ENCODE measurements at regions not wholly inside any gene's neighbourhood (a gene's known extent, or its start where the extent isn't known, plus 50 kb on each side); places are given as distances from the start of the nearest gene placed in this dataset.

DNA sequence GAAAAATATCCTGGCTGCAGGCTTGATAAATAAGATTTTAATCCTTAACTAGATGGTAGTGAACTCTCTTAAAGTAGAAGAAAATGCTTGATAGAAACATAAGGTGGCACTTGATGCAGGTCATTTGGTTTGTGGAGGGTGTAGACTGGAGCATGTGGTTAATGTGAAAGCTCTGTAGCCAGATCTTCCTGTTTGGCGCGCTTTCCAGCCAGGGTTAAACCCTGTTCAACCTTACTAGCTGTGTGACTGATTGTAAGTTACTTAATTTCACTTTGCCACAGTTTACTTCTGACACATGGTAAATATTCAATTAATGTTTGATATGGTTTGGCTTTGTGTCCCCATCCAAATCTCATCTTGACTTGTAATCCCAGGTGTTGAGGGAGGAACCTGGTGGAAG, 394.0 kb downstream of the REEP3 start:
- no peak for DNase-seq (ENCODE audit: low spot score)
- Histone ChIP-seq H3K27ac (no peak overlapping the region), H3K4me3 (no peak overlapping the region)
- TF ChIP-seq, protein P1, sequence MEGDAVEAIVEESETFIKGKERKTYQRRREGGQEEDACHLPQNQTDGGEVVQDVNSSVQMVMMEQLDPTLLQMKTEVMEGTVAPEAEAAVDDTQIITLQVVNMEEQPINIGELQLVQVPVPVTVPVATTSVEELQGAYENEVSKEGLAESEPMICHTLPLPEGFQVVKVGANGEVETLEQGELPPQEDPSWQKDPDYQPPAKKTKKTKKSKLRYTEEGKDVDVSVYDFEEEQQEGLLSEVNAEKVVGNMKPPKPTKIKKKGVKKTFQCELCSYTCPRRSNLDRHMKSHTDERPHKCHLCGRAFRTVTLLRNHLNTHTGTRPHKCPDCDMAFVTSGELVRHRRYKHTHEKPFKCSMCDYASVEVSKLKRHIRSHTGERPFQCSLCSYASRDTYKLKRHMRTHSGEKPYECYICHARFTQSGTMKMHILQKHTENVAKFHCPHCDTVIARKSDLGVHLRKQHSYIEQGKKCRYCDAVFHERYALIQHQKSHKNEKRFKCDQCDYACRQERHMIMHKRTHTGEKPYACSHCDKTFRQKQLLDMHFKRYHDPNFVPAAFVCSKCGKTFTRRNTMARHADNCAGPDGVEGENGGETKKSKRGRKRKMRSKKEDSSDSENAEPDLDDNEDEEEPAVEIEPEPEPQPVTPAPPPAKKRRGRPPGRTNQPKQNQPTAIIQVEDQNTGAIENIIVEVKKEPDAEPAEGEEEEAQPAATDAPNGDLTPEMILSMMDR (IDR thresholded peaks at IDR 0.05): no peak

DNA sequence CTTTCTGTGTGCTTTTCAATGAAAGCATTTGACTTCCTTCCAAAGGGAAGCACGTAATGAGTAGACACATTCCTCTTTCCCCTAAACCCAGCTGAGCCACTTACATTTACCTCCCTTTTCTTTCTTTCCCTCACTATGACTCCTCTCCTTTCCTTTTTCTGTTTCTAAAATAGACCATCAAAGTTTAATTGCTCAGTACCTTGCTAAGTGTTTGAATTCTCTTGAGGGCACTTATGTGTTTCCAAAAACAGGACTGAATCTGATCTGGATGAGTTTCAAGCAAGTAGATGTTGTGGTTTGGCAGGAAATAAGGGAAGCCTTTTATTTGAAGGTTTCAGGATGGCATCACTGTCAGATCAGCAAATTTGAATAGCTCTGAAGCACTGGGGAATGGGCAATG, 396.2 kb downstream of the REEP3 start:
- no peak for DNase-seq (ENCODE audit: low spot score)

DNA sequence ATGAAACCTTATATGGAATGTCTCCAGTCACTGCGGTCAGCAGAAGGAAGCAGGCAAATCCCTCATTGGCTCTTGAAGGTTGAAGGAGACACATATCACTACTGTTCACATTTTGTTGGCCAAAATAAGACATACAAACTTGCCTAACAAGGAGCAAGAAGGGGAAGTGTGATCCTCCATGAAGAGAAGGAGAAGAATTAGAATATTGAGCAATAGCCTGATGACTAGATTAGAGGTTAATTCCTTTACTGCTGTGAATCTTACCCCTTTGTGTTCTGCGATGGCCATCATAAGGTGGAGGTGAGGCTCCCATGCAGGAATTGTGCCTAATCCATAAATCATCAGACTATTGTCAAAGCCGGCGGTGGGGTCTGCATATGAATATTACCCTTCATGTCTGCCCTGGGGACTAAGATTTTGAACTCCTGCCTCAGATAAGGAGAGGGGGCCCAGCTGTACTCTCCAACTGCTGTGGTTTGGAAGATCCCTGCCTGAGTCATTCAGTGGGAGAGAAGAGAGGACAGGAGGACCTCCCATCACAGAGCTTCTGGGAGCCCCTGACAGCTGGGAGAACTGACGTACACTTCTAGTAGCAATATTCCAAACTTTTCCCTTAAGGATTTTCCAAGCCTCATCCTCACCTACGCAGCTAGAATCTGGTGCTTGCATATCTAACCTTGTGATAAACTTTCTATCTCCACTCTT, 398.5 kb downstream of the REEP3 start:
- H3K4me3 ChIP-seq: no peak overlapping the region
- H3K27ac ChIP-seq: no peak overlapping the region
- TF ChIP-seq, protein P1 (IDR thresholded peaks at IDR 0.05): no peak
- no peak for DNase-seq (ENCODE audit: low spot score)

More for the DNA sequence above, 396.2 kb downstream of the REEP3 start:
- TF ChIP-seq, protein P1 (IDR thresholded peaks at IDR 0.05): no peak
- Histone ChIP-seq H3K4me3 (no peak overlapping the region), H3K27ac (no peak overlapping the region)

DNA sequence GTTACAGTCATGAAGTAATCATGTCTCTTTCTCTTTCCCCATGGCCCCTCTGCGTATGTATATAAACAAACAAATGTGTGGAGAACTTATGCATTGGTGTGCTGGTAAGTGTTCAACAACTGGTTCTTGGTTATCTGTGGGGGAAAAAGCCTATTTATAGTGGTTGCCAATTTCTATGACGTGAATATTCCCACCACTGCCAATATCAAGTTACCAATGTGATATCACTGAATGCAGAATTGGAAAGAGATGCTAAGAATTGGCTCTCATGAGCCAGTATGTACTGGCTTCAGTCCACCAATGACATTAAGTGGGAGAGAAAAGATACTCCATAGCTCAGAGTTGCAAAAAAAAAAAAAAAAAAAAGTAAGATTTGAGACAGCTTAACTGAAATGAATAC, 399.7 kb downstream of the REEP3 start:
- TF ChIP-seq, protein P1 (IDR thresholded peaks at IDR 0.05): no peak
- H3K4me3 ChIP-seq: no peak overlapping the region
- no peak for DNase-seq (ENCODE audit: low spot score)
- H3K27ac ChIP-seq: no peak overlapping the region

DNA sequence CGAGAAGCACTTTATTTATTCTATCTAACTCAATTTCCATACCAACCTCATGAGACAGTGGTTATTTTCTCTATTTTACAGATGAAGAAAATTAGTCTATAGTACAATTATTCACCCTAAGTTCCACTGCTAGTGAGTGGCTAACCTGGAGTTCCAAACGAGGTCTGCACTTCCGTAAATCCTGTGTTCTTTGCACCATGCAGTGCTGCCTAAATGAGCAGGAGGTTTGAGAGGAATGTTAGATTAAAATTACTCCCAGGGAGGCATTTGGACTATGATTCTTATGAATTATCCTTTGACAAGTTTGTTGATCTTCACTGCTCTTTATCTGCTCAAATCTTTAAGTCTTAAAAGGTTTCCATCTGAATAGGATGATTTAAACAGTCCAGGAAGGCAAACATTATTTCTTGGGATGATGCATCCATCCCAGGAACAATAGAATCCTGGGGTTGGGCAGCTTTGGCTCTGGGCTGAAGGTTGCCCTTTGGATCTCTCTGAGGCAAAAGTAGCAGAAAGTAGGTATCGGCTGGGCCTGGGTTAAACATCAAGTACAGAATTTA, 400.8 kb downstream of the REEP3 start:
- TF ChIP-seq, protein P1 (IDR thresholded peaks at IDR 0.05): no peak
- no peak overlapping the region for H3K27ac ChIP-seq
- DNase-seq (ENCODE audit: low spot score): no peak

DNA sequence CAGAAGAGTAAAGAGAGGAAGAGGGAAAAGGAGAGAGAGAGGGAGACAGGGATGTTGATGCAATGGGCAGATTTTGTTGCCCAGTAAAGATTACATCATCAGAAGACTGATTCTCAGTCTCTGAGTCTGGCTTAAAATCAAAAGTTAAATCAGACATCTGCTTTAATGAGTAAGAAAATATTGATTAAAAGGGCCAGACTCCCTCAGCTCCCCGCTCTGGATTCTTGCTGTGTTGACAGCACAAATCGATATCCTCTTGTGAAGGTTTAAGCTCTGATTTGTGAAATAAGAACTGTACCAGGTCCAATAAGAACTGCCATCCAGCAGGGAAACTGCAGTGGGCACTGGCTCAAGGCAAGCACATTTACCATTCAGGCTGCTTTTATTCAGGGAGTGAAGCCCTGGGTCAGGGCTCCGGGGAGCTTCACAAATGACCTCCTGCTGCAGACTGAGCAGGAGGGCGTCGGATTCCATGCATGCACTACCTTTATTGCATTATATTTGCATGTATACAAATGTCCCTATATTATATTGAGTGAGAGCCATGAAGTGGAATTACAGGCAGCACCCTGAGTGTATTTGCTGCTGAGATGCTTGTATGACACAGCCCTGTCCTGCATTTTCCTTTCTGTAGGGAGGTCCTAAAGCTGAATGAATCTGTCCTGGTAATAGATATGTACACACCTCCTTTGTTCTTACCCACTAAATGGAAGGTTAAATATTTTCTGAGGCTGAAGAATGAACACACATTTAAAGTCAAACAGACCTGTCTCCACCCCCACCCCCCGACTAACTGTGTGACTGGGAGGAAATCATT, 401.5 kb downstream of the REEP3 start:
- TF ChIP-seq, protein P1 (IDR thresholded peaks at IDR 0.05): no peak
- Histone ChIP-seq H3K4me3 (no peak overlapping the region), H3K27ac (no peak overlapping the region)
- no peak for DNase-seq (ENCODE audit: low spot score)

More for the DNA sequence above, 400.8 kb downstream of the REEP3 start:
- no peak overlapping the region for H3K4me3 ChIP-seq

All from coronary artery (tissue), 2 donors.